GM12878 (cell line): ENCODE measurements at regions not wholly inside any gene's neighbourhood (a gene's known extent, or its start where the extent isn't known, plus 50 kb on each side); places are given as distances from the start of the nearest gene placed in this dataset.

Experiments used
- ATAC-seq: fragments of 200-7000 bp; cut with Tn5 transposase; 3 replicates; pipeline ENCODE4 v1.9.1; 2020; ENCODE audit warnings: mild to moderate bottlenecking, moderate library complexity
- BruUV-seq: library from RNA; stranded (reverse); fragments of 400-500 nt; replicated peaks from 2 replicates; lab custom pipeline; 2021; lab: Mats Ljungman, UMichigan
- CTCF ChIA-PET: fragments of 300-600 bp; sonication (Branson Sonifier 250); formaldehyde crosslinking; extraction: SDS; loops from one replicate; lab custom pipeline; 2021; ENCODE audit warnings: inconsistent platforms; lab: Yijun Ruan, JAX
- POLR2A ChIA-PET: fragments of 350-600 bp; formaldehyde crosslinking; extraction: SDS; loops from one replicate; lab custom pipeline; 2021; ENCODE audit warnings: inconsistent platforms; lab: Charles Lee
- RAD21 ChIA-PET: fragments of 300-600 bp; sonication (Branson Sonifier 250); formaldehyde crosslinking; loops from one replicate; lab custom pipeline; 2023; ENCODE audit warnings: antibody characterized with exemption; ENCODE audit not compliant: unreplicated experiment; lab: Charles Lee
- SMC1A ChIA-PET: fragments of 300-600 bp; sonication (Branson Sonifier 250); formaldehyde crosslinking; loops from one replicate; lab custom pipeline; 2023; ENCODE audit not compliant: unreplicated experiment, uncharacterized antibody; lab: Charles Lee
- DNase-seq: peaks from one replicate; pipeline ENCODE4 v3.0.0-alpha.2; 2011; ENCODE audit warnings: low read depth, low spot score
- FAIRE-seq: peaks from 3 replicates; lab custom pipeline; 2011; peaks lifted over from hg19 to GRCh38; lab: Jason Lieb, UNC
- H2AFZ ChIP-seq: 2 replicates; pipeline ENCODE4 v1.6.0; 2011; ENCODE audit warnings: low read depth, low read length, control low read depth; ENCODE audit not compliant: control insufficient read depth
- H3K27ac ChIP-seq: 2 replicates; pipeline ENCODE4 v1.5.1; 2011; ENCODE audit warnings: control low read depth; ENCODE audit not compliant: control insufficient read depth, insufficient read depth
- H3K27me3 ChIP-seq, 2 experiments: replicated peaks in 1 of 2; 2 replicates each; pipeline versions ENCODE4 v1.6.0 to v1.6.1; 2011; ENCODE audit warnings: low read length in 1 of 2; ENCODE audit not compliant: control insufficient read depth in 2 of 2, insufficient read depth in 2 of 2
- H3K36me3 ChIP-seq, 2 experiments: 2 replicates each; pipeline ENCODE4 v1.5.1; 2011; ENCODE audit warnings: low read length in 1 of 2; ENCODE audit not compliant: control insufficient read depth in 2 of 2, insufficient read depth in 2 of 2
- H3K4me1 ChIP-seq: 2 replicates; pipeline ENCODE4 v1.6.1; 2011; ENCODE audit warnings: mild to moderate bottlenecking, low read length, moderate library complexity, mixed read lengths; ENCODE audit not compliant: control insufficient read depth, insufficient read depth
- H3K4me2 ChIP-seq: 2 replicates; pipeline ENCODE4 v1.6.0; 2011; ENCODE audit warnings: control low read depth; ENCODE audit not compliant: control insufficient read depth, insufficient read depth
- H3K4me3 ChIP-seq: fragments of 200-600 bp; sonication (generic); 2 replicates; pipeline ENCODE4 v1.5.1; 2016
- H3K79me2 ChIP-seq: 2 replicates; pipeline ENCODE4 v1.6.0; 2011; ENCODE audit warnings: low read length; ENCODE audit not compliant: control insufficient read depth, insufficient read depth
- H3K9ac ChIP-seq: 2 replicates; pipeline ENCODE4 v1.8.0; 2011; ENCODE audit warnings: low read length, control low read depth, mixed read lengths; ENCODE audit not compliant: control insufficient read depth, insufficient read depth
- H3K9me3 ChIP-seq: replicated peaks from 3 replicates; pipeline ENCODE4 v1.5.1; 2011; ENCODE audit warnings: mild to moderate bottlenecking, low read length; ENCODE audit not compliant: control insufficient read depth, insufficient read depth
- H4K20me1 ChIP-seq: 2 replicates; pipeline ENCODE4 v1.6.0; 2011; ENCODE audit not compliant: control insufficient read depth, insufficient read depth
- EED ChIP-seq: sonication (generic); IDR thresholded peaks from 2 replicates; pipeline ENCODE4 v1.6.1; 2016; ENCODE audit warnings: antibody characterized with exemption, low read depth
- EP300 ChIP-seq, 2 experiments: fragments of 150-350 bp in 1 of 2; IDR thresholded peaks; 2 replicates each; pipeline ENCODE4 v1.6.1; 2011 to 2012; ENCODE audit warnings: low read depth in 2 of 2, low read length in 2 of 2, borderline replicate concordance in 1 of 2, improper control_type of control experiment in 1 of 2, inconsistent platforms in 1 of 2; ENCODE audit not compliant: control insufficient read depth in 1 of 2
- EZH2 ChIP-seq: IDR thresholded peaks from 2 replicates; pipeline ENCODE4 v1.6.1; 2012; ENCODE audit warnings: low read depth, mild to moderate bottlenecking, control low read depth, inconsistent platforms, low read length, borderline replicate concordance; ENCODE audit not compliant: control insufficient read depth
- GABPA ChIP-seq: IDR thresholded peaks from 2 replicates; pipeline ENCODE4 v1.6.1; 2014; ENCODE audit warnings: antibody characterized with exemption, low read depth, mild to moderate bottlenecking, inconsistent platforms
- HCFC1 ChIP-seq: fragments of 150-350 bp; IDR thresholded peaks from 2 replicates; pipeline ENCODE4 v1.6.1; 2014; ENCODE audit warnings: low read length
- IRF4 ChIP-seq: IDR thresholded peaks from 2 replicates; pipeline ENCODE4 v1.6.1; 2011; ENCODE audit warnings: low read depth, low read length
- POLR2A ChIP-seq: IDR thresholded peaks from 2 replicates; pipeline ENCODE4 v1.6.1; 2011; ENCODE audit warnings: low read depth, mild to moderate bottlenecking, low read length
- RELA ChIP-seq: fragments of 450-650 bp; IDR thresholded peaks from 2 replicates; pipeline ENCODE4 v1.8.0; 2014; ENCODE audit warnings: borderline replicate concordance; ENCODE audit not compliant: partially characterized antibody
- SMAD5 ChIP-seq: IDR thresholded peaks from 2 replicates; pipeline ENCODE4 v1.6.1; 2016; ENCODE audit warnings: antibody characterized with exemption, low read depth
- STAT3 ChIP-seq: IDR thresholded peaks from 2 replicates; pipeline ENCODE4 v1.6.1; 2011; ENCODE audit warnings: low read depth, low read length, improper control_type of control experiment
- ZNF384 ChIP-seq: IDR thresholded peaks from 2 replicates; pipeline ENCODE4 v1.6.1; 2012; ENCODE audit warnings: low read depth, mild to moderate bottlenecking, low read length, improper control_type of control experiment, borderline replicate concordance
- WGBS: methylation state at CpG from one replicate; pipeline ENCODE4 v1.1.6; 2016; ENCODE audit warnings: low lambda C conversion rate; ENCODE audit not compliant: insufficient replicate concordance, insufficient coverage; ENCODE audit errors: missing lambda C conversion rate; 5-methylcytosine and 5-hydroxymethylcytosine counted together
- in situ Hi-C: fragments of 300-500 bp; cut with MboI; formaldehyde crosslinking; loops from 9 replicates; pipeline ENCODE4 v1.14.3; 2018; ENCODE audit warnings: mixed read lengths
- intact Hi-C: fragments of 100-400 bp; cut with micrococcal nuclease; formaldehyde crosslinking; loops from one replicate; pipeline ENCODE4 v1.14.2; 2022; ENCODE audit not compliant: unreplicated experiment
- TF ChIP-seq, protein P1 (sequence below): fragments of 450-650 bp; IDR thresholded peaks from 2 replicates; pipeline ENCODE4 v1.6.1; 2016; ENCODE audit warnings: mild to moderate bottlenecking

GRCh38 chr5:2128686-2129355, 246.1 kb upstream of the IRX4 start:
- intact Hi-C loops (no loop called here), in situ Hi-C loops (no loop called here)
- no peaks in the 10 kb centered on the region for H4K20me1 ChIP-seq
- DNase-seq (no peak), FAIRE-seq (no peak), ATAC-seq (no peak)
- no peak overlapping the region for H2AFZ ChIP-seq
- no peak overlapping the region for H3K4me3 ChIP-seq
- POLR2A ChIA-PET = no interaction called here
- H3K9me3 ChIP-seq = no peaks in the 10 kb centered on the region
- RAD21 ChIA-PET = no interaction called here
- no peak overlapping the region for H3K9ac ChIP-seq
- SMC1A ChIA-PET = no interaction called here
- H3K4me2 ChIP-seq = no peak overlapping the region
- TF ChIP-seq POLR2A = no peak
- no peak for TF ChIP-seq ZNF384
- no peak for TF ChIP-seq EP300 (IDR thresholded peaks at IDR 0.05; ENCODE audit: borderline replicate concordance in 1 of 2, control insufficient read depth in 1 of 2, low read depth in 2 of 2, low read length in 2 of 2)
- TF ChIP-seq IRF4 = no peak
- TF ChIP-seq HCFC1 = no peak
- TF ChIP-seq, protein P1, sequence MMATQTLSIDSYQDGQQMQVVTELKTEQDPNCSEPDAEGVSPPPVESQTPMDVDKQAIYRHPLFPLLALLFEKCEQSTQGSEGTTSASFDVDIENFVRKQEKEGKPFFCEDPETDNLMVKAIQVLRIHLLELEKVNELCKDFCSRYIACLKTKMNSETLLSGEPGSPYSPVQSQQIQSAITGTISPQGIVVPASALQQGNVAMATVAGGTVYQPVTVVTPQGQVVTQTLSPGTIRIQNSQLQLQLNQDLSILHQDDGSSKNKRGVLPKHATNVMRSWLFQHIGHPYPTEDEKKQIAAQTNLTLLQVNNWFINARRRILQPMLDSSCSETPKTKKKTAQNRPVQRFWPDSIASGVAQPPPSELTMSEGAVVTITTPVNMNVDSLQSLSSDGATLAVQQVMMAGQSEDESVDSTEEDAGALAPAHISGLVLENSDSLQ = no peak
- no peak for TF ChIP-seq SMAD5
- TF ChIP-seq EED = no peak
- TF ChIP-seq RELA = no peak
- TF ChIP-seq EZH2 = no peak
- TF ChIP-seq STAT3 = no peak
- no peak for TF ChIP-seq GABPA
- H3K36me3 ChIP-seq = no peaks in the 10 kb centered on the region
- WGBS = 44% methylated on average over 21 of the region's 21 CpGs
- H3K4me1 ChIP-seq = no peaks in the 10 kb centered on the region
- no peaks in the 10 kb centered on the region for H3K79me2 ChIP-seq
- BruUV-seq = no TSS peak
- H3K27ac ChIP-seq = no peak overlapping the region
- no peaks in the 10 kb centered on the region for H3K27me3 ChIP-seq
- CTCF ChIA-PET = no interaction called here
